B cell (primary cell): ENCODE measurements at regions not wholly inside any gene's neighbourhood (a gene's known extent, or its start where the extent isn't known, plus 50 kb on each side); places are given as distances from the start of the nearest gene placed in this dataset.

ENCODE experiments used
- ATAC-seq: fragments of 200-7000 bp; cut with Tn5 transposase; one replicate; pipeline ENCODE4 v1.10.0; 2021; ENCODE audit warnings: low read depth, mild to moderate bottlenecking, moderate number of reproducible peaks, moderate library complexity
- CTCF ChIA-PET: fragments of 350-600 bp; sonication (Branson Sonifier 250); formaldehyde crosslinking; loops from one replicate; lab custom pipeline; 2021; ENCODE audit warnings: antibody characterized with exemption, inconsistent platforms; lab: Charles Lee
- POLR2A ChIA-PET: fragments of 350-600 bp; sonication (Branson Sonifier 250); formaldehyde crosslinking; loops from one replicate; lab custom pipeline; 2021; ENCODE audit warnings: antibody characterized with exemption; lab: Charles Lee
- DNase-seq: peaks from one replicate; pipeline ENCODE4 v3.0.0; 2013
- H2AFZ ChIP-seq: 2 replicates; pipeline ENCODE4 v1.6.1; 2012; ENCODE audit warnings: mild to moderate bottlenecking, low read depth, low read length; ENCODE audit not compliant: insufficient read depth, poor library complexity, severe bottlenecking
- H3K27ac ChIP-seq, 2 donors: 1 replicate in 1 of 2; 2 replicates in 1 of 2; pipeline ENCODE4 v1.5.1; 2012 to 2013; ENCODE audit warnings: low read length in 2 of 2, mild to moderate bottlenecking in 2 of 2, moderate library complexity in 1 of 2
- H3K27me3 ChIP-seq, 4 experiments: fragments of 200-600 bp in 1 of 4; sonication (generic) in 1 of 4; replicated peaks in 1 of 4; 1 replicate in 2 of 4; 2 replicates in 2 of 4; pipeline versions ENCODE4 v1.6.1 to v1.7.0; 2013 to 2016; ENCODE audit warnings: low read length in 3 of 4, mild to moderate bottlenecking in 2 of 4, mixed read lengths in 1 of 4, moderate library complexity in 1 of 4; ENCODE audit not compliant: insufficient read depth in 4 of 4, control insufficient read depth in 3 of 4; ENCODE audit errors: control extremely low read depth in 1 of 4
- H3K36me3 ChIP-seq, 2 experiments: replicated peaks in 1 of 2; 1 replicate in 1 of 2; 2 replicates in 1 of 2; pipeline versions ENCODE4 v1.6.1 to v1.7.1; 2013; ENCODE audit warnings: low read length in 1 of 2; ENCODE audit not compliant: insufficient read depth in 2 of 2, control insufficient read depth in 1 of 2; ENCODE audit errors: control extremely low read depth in 1 of 2, extremely low read depth in 1 of 2
- H3K4me1 ChIP-seq, 2 donors: fragments of 200-600 bp in 1 of 2; sonication (generic) in 1 of 2; 1 replicate in 1 of 2; 2 replicates in 1 of 2; pipeline versions ENCODE4 v1.5.1 to v1.6.1; 2013 to 2017; ENCODE audit warnings: low read length in 2 of 2; ENCODE audit not compliant: control insufficient read depth in 2 of 2, insufficient read depth in 2 of 2
- H3K4me2 ChIP-seq: replicated peaks from 2 replicates; pipeline ENCODE3; 2012; ENCODE audit warnings: mild to moderate bottlenecking, low read depth, low read length; ENCODE audit not compliant: poor library complexity, severe bottlenecking
- H3K4me3 ChIP-seq, 5 experiments: fragments of 200-600 bp in 1 of 5; sonication (generic) in 1 of 5; 1 replicate in 3 of 5; 2 replicates in 2 of 5; pipeline versions ENCODE4 v1.5.1 to v1.7.0; 2011 to 2016; ENCODE audit warnings: low read length in 4 of 5, mild to moderate bottlenecking in 4 of 5, low read depth in 2 of 5, control low read depth in 1 of 5, moderate library complexity in 1 of 5; ENCODE audit not compliant: insufficient read depth in 1 of 5; ENCODE audit errors: control extremely low read depth in 1 of 5, extremely low read depth in 1 of 5
- H3K79me2 ChIP-seq: fragments of 200-600 bp; sonication (generic); one replicate; pipeline ENCODE4 v1.6.0; 2016; ENCODE audit warnings: low read length; ENCODE audit not compliant: control insufficient read depth, insufficient read depth
- H3K9ac ChIP-seq: fragments of 200-600 bp; sonication (generic); 2 replicates; pipeline ENCODE4 v1.6.1; 2017; ENCODE audit warnings: mild to moderate bottlenecking, low read length, moderate library complexity
- H3K9me3 ChIP-seq, 3 donors: one replicate each; pipeline versions ENCODE4 v1.6.1 to v1.7.1; 2013; ENCODE audit warnings: low read length in 2 of 3; ENCODE audit not compliant: control insufficient read depth in 2 of 3, insufficient read depth in 1 of 3; ENCODE audit errors: control extremely low read depth in 1 of 3
- H4K20me1 ChIP-seq: 2 replicates; pipeline ENCODE4 v1.6.0; 2012; ENCODE audit warnings: mild to moderate bottlenecking, low read length; ENCODE audit not compliant: insufficient read depth, control insufficient read depth, poor library complexity, severe bottlenecking
- H3K27ac Mint-ChIP-seq: one replicate; pipeline ENCODE4 v1.8.0; 2021; ENCODE audit warnings: mixed read lengths
- H3K27me3 Mint-ChIP-seq: one replicate; pipeline ENCODE4 v1.8.0; 2021; ENCODE audit warnings: mixed read lengths
- H3K4me1 Mint-ChIP-seq: one replicate; pipeline ENCODE4 v1.8.0; 2021; ENCODE audit warnings: mixed read lengths
- H3K4me3 Mint-ChIP-seq: one replicate; pipeline ENCODE4 v1.8.0; 2021; ENCODE audit warnings: mixed read lengths
- H3K9me3 Mint-ChIP-seq: one replicate; pipeline ENCODE4 v1.8.0; 2022; ENCODE audit warnings: mixed read lengths; ENCODE audit not compliant: insufficient read depth
- CTCF ChIP-seq: fragments of 200-600 bp; IDR thresholded peaks from one replicate; pipeline ENCODE4 v1.8.0; 2022; ENCODE audit warnings: antibody characterized with exemption, mild to moderate bottlenecking
- EZH2 ChIP-seq: IDR thresholded peaks from 2 replicates; pipeline ENCODE4 v1.6.1; 2012; ENCODE audit warnings: borderline replicate concordance, low read depth, mild to moderate bottlenecking, moderate library complexity, low read length; ENCODE audit not compliant: insufficient read depth, poor library complexity, severe bottlenecking
- WGBS: methylation state at CpG from one replicate; pipeline ENCODE4 v1.1.5; 2013; ENCODE audit warnings: missing lambda C conversion rate; ENCODE audit not compliant: insufficient coverage; 5-methylcytosine and 5-hydroxymethylcytosine counted together
- intact Hi-C: fragments of 100-400 bp; cut with micrococcal nuclease; formaldehyde crosslinking; loops from one replicate; pipeline ENCODE4 v1.10.0; 2022

GRCh38 chr17:77596491-77597417, 361.7 kb upstream of the TNRC6C start:
- Mint-ChIP-seq H3K4me3 (no peak overlapping the region), H3K27me3 (peaks cover 31% of the 10 kb centered on the region), H3K9me3 (no peaks in the 10 kb centered on the region), H3K4me1 (no peaks in the 10 kb centered on the region), H3K27ac (no peak overlapping the region)
- no peaks in the 10 kb centered on the region for H3K4me1 ChIP-seq
- no peak for DNase-seq
- peaks cover 0 to 3% (median 0%) of the 10 kb centered on the region in 4 experiments for H3K27me3 ChIP-seq
- H3K36me3 ChIP-seq, result no peaks in the 10 kb centered on the region
- no peak overlapping the region for H3K27ac ChIP-seq
- ATAC-seq, result no peak
- TF ChIP-seq EZH2 (no peak), CTCF (no peak)
- ChIA-PET POLR2A (interaction anchor here (0.5 kb wide), 1 partner anchor 442 kb away, joined by 5 read pairs; no protein-coding TSS in a partner anchor), CTCF (no interaction called here)
- H2AFZ ChIP-seq, result no peak overlapping the region
- H4K20me1 ChIP-seq, result no peaks in the 10 kb centered on the region
- H3K79me2 ChIP-seq, result no peaks in the 10 kb centered on the region
- H3K4me2 ChIP-seq, result no peak overlapping the region
- peaks cover 0 to 6% (median 3%) of the 10 kb centered on the region in 3 donors for H3K9me3 ChIP-seq
- 91% methylated on average over 18 of the region's 22 CpGs for WGBS
- H3K4me3 ChIP-seq, result no peak overlapping the region
- intact Hi-C loops, result no loop called here
- no peak overlapping the region for H3K9ac ChIP-seq
